Colonic mucosa (tissue), 4 donors: ENCODE measurements at regions not wholly inside any gene's neighbourhood (a gene's known extent, or its start where the extent isn't known, plus 50 kb on each side); places are given as distances from the start of the nearest gene placed in this dataset.

Experiments used
- DNase-seq: peaks from one replicate; pipeline ENCODE4 v3.0.0-alpha.2; 2020
- H3K27ac ChIP-seq: fragments of 200-600 bp; one replicate; pipeline ENCODE4 v1.8.0; 2021
- H3K27me3 ChIP-seq: fragments of 200-600 bp; one replicate; pipeline ENCODE4 v1.8.0; 2021
- H3K36me3 ChIP-seq: fragments of 200-600 bp; one replicate; pipeline ENCODE4 v1.8.0; 2021
- H3K4me1 ChIP-seq: fragments of 200-600 bp; one replicate; pipeline ENCODE4 v1.8.0; 2021; ENCODE audit warnings: mild to moderate bottlenecking
- H3K4me3 ChIP-seq: fragments of 200-600 bp; one replicate; pipeline ENCODE4 v1.8.0; 2021
- H3K9ac ChIP-seq, 2 donors: one replicate each; pipeline ENCODE4 v1.7.0; 2013; ENCODE audit warnings: control low read depth in 2 of 2, low read depth in 2 of 2, low read length in 2 of 2
- H3K9me3 ChIP-seq: fragments of 200-600 bp; one replicate; pipeline ENCODE4 v1.8.0; 2021
- intact Hi-C: fragments of 100-400 bp; cut with DNase I; formaldehyde crosslinking; loops from one replicate; pipeline ENCODE4 v1.14.1; 2022
- TF ChIP-seq, protein P1 (sequence below): fragments of 200-600 bp; IDR thresholded peaks from one replicate; pipeline ENCODE4 v1.8.0; 2022; ENCODE audit warnings: antibody characterized with exemption, mild to moderate bottlenecking
- donor health status: healthy.
- donor health status: DM: no; HTN: no; CAD: no.
- donor health status: DM: no; HTN: no; CAD: no.

DNA sequence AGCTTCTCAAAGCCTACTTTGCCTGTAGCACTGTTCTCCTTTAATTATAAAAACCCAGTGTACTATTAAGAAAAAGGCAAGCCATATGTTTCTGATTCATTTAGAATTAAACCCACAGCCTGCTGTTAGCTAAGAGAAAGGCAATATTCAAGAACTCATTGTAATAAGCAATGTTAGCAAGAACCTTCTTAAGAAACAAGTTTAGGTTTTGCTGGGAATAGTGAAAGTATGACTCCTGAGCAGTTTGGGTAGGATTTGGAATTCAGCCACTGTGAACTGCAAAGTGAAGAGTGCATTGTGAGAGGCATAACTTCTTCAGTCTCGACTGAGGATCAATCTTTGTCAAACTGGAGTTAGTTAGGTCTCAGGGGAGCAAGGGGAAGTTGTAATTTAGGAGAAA, 206.5 kb upstream of the NT5C1B start:
- DNase-seq = no peak
- Histone ChIP-seq H3K9me3 (no peaks in the 10 kb centered on the region), H3K9ac (no peak overlapping the region), H3K4me1 (no peaks in the 10 kb centered on the region), H3K27ac (no peak overlapping the region), H3K4me3 (no peak overlapping the region), H3K36me3 (no peaks in the 10 kb centered on the region), H3K27me3 (no peaks in the 10 kb centered on the region)
- TF ChIP-seq, protein P1, sequence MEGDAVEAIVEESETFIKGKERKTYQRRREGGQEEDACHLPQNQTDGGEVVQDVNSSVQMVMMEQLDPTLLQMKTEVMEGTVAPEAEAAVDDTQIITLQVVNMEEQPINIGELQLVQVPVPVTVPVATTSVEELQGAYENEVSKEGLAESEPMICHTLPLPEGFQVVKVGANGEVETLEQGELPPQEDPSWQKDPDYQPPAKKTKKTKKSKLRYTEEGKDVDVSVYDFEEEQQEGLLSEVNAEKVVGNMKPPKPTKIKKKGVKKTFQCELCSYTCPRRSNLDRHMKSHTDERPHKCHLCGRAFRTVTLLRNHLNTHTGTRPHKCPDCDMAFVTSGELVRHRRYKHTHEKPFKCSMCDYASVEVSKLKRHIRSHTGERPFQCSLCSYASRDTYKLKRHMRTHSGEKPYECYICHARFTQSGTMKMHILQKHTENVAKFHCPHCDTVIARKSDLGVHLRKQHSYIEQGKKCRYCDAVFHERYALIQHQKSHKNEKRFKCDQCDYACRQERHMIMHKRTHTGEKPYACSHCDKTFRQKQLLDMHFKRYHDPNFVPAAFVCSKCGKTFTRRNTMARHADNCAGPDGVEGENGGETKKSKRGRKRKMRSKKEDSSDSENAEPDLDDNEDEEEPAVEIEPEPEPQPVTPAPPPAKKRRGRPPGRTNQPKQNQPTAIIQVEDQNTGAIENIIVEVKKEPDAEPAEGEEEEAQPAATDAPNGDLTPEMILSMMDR = no peak
- intact Hi-C loops = no loop called here

DNA sequence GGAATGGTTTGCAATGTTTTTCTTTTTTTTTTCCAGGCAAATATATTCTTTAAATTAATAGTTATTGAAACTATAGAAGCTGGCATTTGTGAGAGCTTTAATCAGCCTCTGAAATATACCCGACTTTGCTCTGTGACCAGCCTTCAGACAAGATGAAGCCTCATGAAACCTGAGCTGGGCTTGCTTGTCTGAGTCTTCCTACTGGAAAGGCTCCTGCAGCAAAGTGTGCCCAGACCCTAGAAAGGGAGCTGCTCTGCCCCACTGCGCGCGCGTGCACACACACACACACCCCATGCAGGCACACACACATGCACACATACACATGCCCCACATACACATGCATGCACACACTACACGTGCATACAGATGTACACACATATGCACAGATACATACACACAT, 203.3 kb upstream of the NT5C1B start:
- H3K9me3 ChIP-seq = no peaks in the 10 kb centered on the region
- no peak overlapping the region for H3K27ac ChIP-seq
- H3K27me3 ChIP-seq = no peaks in the 10 kb centered on the region
- no peaks in the 10 kb centered on the region for H3K36me3 ChIP-seq
- TF ChIP-seq, protein P1 = no peak
- H3K4me3 ChIP-seq = no peak overlapping the region
- H3K9ac ChIP-seq = no peak overlapping the region
- intact Hi-C loops = no loop called here
- no peak for DNase-seq
- H3K4me1 ChIP-seq = no peaks in the 10 kb centered on the region

- TF ChIP-seq, protein P1 = no peak
- intact Hi-C loops = no loop called here
- Histone ChIP-seq H3K4me3 (no peak overlapping the region), H3K27ac (no peak overlapping the region), H3K36me3 (no peaks in the 10 kb centered on the region), H3K4me1 (no peaks in the 10 kb centered on the region), H3K9me3 (no peaks in the 10 kb centered on the region), H3K27me3 (no peaks in the 10 kb centered on the region), H3K9ac (no peak overlapping the region)
- DNase-seq = no peak
Observed at GRCh38 chr2:18792226-18792629, 202.9 kb upstream of the NT5C1B start.

DNA sequence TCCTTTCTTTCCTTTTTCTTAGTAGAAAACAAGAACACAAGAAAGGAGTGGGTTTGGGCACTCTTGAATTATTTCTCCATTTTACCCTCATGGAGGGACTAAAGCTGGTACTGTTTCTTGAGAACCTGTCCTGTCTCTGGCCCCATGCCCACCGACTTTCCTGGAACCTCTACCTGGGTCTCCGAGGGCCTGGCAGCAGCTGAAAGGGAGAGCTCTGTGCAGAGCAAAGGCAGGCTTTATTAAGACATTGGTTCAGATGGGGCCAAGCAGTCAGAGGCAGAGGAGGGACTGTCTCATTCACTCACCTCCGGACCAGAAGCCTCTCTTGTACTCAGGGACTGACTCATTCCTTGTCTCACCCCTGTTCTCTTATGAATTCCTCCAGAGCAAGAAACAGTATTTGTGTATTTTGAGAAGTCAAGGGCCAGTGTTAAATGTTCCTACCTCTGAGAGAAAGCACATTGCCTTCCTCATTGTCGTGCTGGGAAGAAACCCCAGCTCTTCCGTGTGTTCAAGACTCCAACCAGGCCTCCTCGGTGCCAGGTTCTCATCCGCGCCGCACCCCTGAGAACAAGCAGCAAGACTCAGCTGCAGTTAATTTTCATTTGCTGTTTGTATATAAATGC, 201.9 kb upstream of the NT5C1B start:
- Histone ChIP-seq H3K36me3 (no peaks in the 10 kb centered on the region), H3K27ac (no peak overlapping the region), H3K9ac (no peak overlapping the region), H3K27me3 (no peaks in the 10 kb centered on the region), H3K4me3 (no peak overlapping the region), H3K4me1 (no peaks in the 10 kb centered on the region), H3K9me3 (no peaks in the 10 kb centered on the region)
- TF ChIP-seq, protein P1 = no peak
- intact Hi-C loops = no loop called here
- DNase-seq = no peak

GRCh38 chr2:18790509-18791171, 201.3 kb upstream of the NT5C1B start:
- H3K4me1 ChIP-seq = no peaks in the 10 kb centered on the region
- H3K9ac ChIP-seq = no peak overlapping the region
- H3K9me3 ChIP-seq = no peaks in the 10 kb centered on the region
- H3K4me3 ChIP-seq = no peak overlapping the region
- no peak for DNase-seq
- intact Hi-C loops = no loop called here
- H3K36me3 ChIP-seq = no peaks in the 10 kb centered on the region
- TF ChIP-seq, protein P1 = no peak
- H3K27ac ChIP-seq = no peak overlapping the region
- H3K27me3 ChIP-seq = no peaks in the 10 kb centered on the region
